H1 (cell line): ENCODE measurements at regions not wholly inside any gene's neighbourhood (a gene's known extent, or its start where the extent isn't known, plus 50 kb on each side); places are given as distances from the start of the nearest gene placed in this dataset.

ENCODE experiments used
- CEBPB ChIP-seq: IDR thresholded peaks from 2 replicates; pipeline ENCODE4 v1.6.1; 2012; ENCODE audit warnings: low read depth, low read length
- CTCF ChIP-seq, 3 experiments: IDR thresholded peaks; 1 replicate in 2 of 3; 2 replicates in 1 of 3; pipeline versions ENCODE4 v1.5.1 to v1.6.1; 2011; ENCODE audit warnings: low read length in 3 of 3, mild to moderate bottlenecking in 3 of 3, inconsistent platforms in 2 of 3, low read depth in 1 of 3, moderate library complexity in 1 of 3; ENCODE audit not compliant: insufficient read depth in 1 of 3; ENCODE audit errors: control extremely low read depth in 1 of 3
- EZH2 ChIP-seq: fragments of 200-600 bp; sonication (generic); IDR thresholded peaks from 2 replicates; pipeline ENCODE4 v1.7.1; 2012; ENCODE audit warnings: low read depth, mild to moderate bottlenecking, moderate library complexity, low read length, inconsistent platforms; ENCODE audit not compliant: severe bottlenecking
- GABPA ChIP-seq: IDR thresholded peaks from 2 replicates; pipeline ENCODE4 v1.6.1; 2011; ENCODE audit warnings: mild to moderate bottlenecking, low read length, moderate library complexity, borderline replicate concordance; ENCODE audit not compliant: insufficient read depth
- JUND ChIP-seq: IDR thresholded peaks from 2 replicates; pipeline ENCODE4 v1.6.1; 2011; ENCODE audit warnings: mild to moderate bottlenecking, improper control_type of control experiment, low read length
- PHF8 ChIP-seq: fragments of 200-600 bp; sonication (generic); conservative IDR thresholded peaks from 2 replicates; pipeline ENCODE4 v1.7.1; 2012; ENCODE audit warnings: low read depth, mild to moderate bottlenecking, inconsistent platforms, low read length, moderate library complexity
- POLR2A ChIP-seq, 2 experiments: IDR thresholded peaks; 1 replicate in 1 of 2; 2 replicates in 1 of 2; pipeline ENCODE4 v1.6.1; 2011; ENCODE audit warnings: low read depth in 2 of 2, low read length in 2 of 2, mild to moderate bottlenecking in 2 of 2; ENCODE audit errors: control extremely low read depth in 1 of 2
- POLR2AphosphoS5 ChIP-seq: IDR thresholded peaks from 2 replicates; pipeline ENCODE4 v1.6.1; 2011; ENCODE audit warnings: low read depth, low read length
- SP2 ChIP-seq: IDR thresholded peaks from 2 replicates; pipeline ENCODE4 v1.6.1; 2012; ENCODE audit warnings: mild to moderate bottlenecking, low read length, inconsistent platforms
- TBP ChIP-seq: IDR thresholded peaks from 2 replicates; pipeline ENCODE4 v1.6.1; 2011; ENCODE audit warnings: low read depth, low read length, improper control_type of control experiment
- YY1 ChIP-seq: IDR thresholded peaks from 2 replicates; pipeline ENCODE4 v1.6.1; 2011; ENCODE audit warnings: low read depth, mild to moderate bottlenecking, low read length
- ZNF274 ChIP-seq: IDR thresholded peaks from 2 replicates; pipeline ENCODE4 v1.7.0; 2012; ENCODE audit warnings: low read length, borderline replicate concordance; ENCODE audit errors: extremely low read depth
- TF ChIP-seq, protein P1 (sequence below): IDR thresholded peaks from 2 replicates; pipeline ENCODE4 v1.6.1; 2012; ENCODE audit warnings: inconsistent platforms

GRCh38 chr16:35631261-35631945, 2172.0 kb downstream of the TP53TG3F start:
- TF ChIP-seq CTCF (IDR thresholded peaks at IDR 0.05; ENCODE audit: control extremely low read depth in 1 of 3, insufficient read depth in 1 of 3, low read depth in 1 of 3, low read length in 3 of 3) (no peak), EZH2 (no peak), TBP (no peak), POLR2AphosphoS5 (no peak), JUND (no peak), GABPA (no peak), YY1 (no peak), ZNF274 (no peak), CEBPB (no peak), PHF8 (no peak), SP2 (no peak), POLR2A (IDR thresholded peaks at IDR 0.05; ENCODE audit: control extremely low read depth in 1 of 2, low read depth in 2 of 2, low read length in 2 of 2) (no peak)
- TF ChIP-seq, protein P1, sequence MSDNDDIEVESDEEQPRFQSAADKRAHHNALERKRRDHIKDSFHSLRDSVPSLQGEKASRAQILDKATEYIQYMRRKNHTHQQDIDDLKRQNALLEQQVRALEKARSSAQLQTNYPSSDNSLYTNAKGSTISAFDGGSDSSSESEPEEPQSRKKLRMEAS = no peak
